DOHH2 (cell line): ENCODE measurements at regions not wholly inside any gene's neighbourhood (a gene's known extent, or its start where the extent isn't known, plus 50 kb on each side); places are given as distances from the start of the nearest gene placed in this dataset.
"Not testable (repeated sequence)": the region's sequence is repeated elsewhere in the genome, so short reads cannot be mapped to it uniquely, and the experiment has no call there.

Experiments used
- EZH2phosphoT487 ChIP-seq: fragments of 200-600 bp; sonication (generic); IDR thresholded peaks from 2 replicates; pipeline ENCODE4 v1.6.1; 2017; ENCODE audit warnings: borderline replicate concordance, mild to moderate bottlenecking, antibody characterized with exemption, low read length, moderate library complexity, mixed read lengths
- TF ChIP-seq, protein P1 (sequence below): fragments of 200-600 bp; sonication (generic); IDR thresholded peaks from one replicate; pipeline ENCODE4 v1.5.1; 2014; ENCODE audit warnings: antibody characterized with exemption, mild to moderate bottlenecking, low read depth, low read length; ENCODE audit not compliant: poor library complexity, severe bottlenecking

GRCh38 chr18:49720944-49721343, 92.4 kb downstream of the ACAA2 start:
- TF ChIP-seq, protein P1, sequence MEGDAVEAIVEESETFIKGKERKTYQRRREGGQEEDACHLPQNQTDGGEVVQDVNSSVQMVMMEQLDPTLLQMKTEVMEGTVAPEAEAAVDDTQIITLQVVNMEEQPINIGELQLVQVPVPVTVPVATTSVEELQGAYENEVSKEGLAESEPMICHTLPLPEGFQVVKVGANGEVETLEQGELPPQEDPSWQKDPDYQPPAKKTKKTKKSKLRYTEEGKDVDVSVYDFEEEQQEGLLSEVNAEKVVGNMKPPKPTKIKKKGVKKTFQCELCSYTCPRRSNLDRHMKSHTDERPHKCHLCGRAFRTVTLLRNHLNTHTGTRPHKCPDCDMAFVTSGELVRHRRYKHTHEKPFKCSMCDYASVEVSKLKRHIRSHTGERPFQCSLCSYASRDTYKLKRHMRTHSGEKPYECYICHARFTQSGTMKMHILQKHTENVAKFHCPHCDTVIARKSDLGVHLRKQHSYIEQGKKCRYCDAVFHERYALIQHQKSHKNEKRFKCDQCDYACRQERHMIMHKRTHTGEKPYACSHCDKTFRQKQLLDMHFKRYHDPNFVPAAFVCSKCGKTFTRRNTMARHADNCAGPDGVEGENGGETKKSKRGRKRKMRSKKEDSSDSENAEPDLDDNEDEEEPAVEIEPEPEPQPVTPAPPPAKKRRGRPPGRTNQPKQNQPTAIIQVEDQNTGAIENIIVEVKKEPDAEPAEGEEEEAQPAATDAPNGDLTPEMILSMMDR, result not testable (repeated sequence)
- not testable (repeated sequence) for TF ChIP-seq EZH2phosphoT487
